IMR-90 (cell line): ENCODE measurements at regions not wholly inside any gene's neighbourhood (a gene's known extent, or its start where the extent isn't known, plus 50 kb on each side); places are given as distances from the start of the nearest gene placed in this dataset.

Source experiments
- ATAC-seq: fragments of 200-7000 bp; cut with Tn5 transposase; 2 replicates; pipeline ENCODE4 v1.9.1; 2020; ENCODE audit warnings: low read depth, mild to moderate bottlenecking, moderate library complexity
- BruUV-seq: library from RNA; stranded (reverse); fragments of 400-500 nt; replicated peaks from 2 replicates; lab custom pipeline; 2021; lab: Mats Ljungman, UMichigan
- CTCF ChIA-PET: fragments of 300-600 bp; formaldehyde crosslinking; extraction: SDS; loops from one replicate; lab custom pipeline; 2021; ENCODE audit warnings: antibody characterized with exemption; lab: Yijun Ruan, JAX
- POLR2A ChIA-PET: fragments of 300-600 bp; sonication (Branson Sonifier 250); formaldehyde crosslinking; loops from one replicate; lab custom pipeline; 2022; ENCODE audit warnings: antibody characterized with exemption; ENCODE audit not compliant: unreplicated experiment; lab: Charles Lee
- DNase-seq: peaks from one replicate; pipeline ENCODE4 v3.0.0; 2013
- H2AFZ ChIP-seq: replicated peaks from 2 replicates; pipeline ENCODE3; 2013; ENCODE audit warnings: low read length, mild to moderate bottlenecking; ENCODE audit not compliant: poor library complexity
- H2AK5ac ChIP-seq: 2 replicates; pipeline ENCODE4 v1.6.1; 2013; ENCODE audit warnings: low read depth, low read length, inconsistent platforms
- H2AK9ac ChIP-seq: replicated peaks from 2 replicates; pipeline ENCODE3; 2013; ENCODE audit warnings: mild to moderate bottlenecking, low read depth, low read length, moderate library complexity; ENCODE audit not compliant: poor library complexity
- H2BK120ac ChIP-seq: 2 replicates; pipeline ENCODE4 v1.6.1; 2013; ENCODE audit warnings: low read depth, low read length, inconsistent platforms
- H2BK15ac ChIP-seq: 3 replicates; pipeline ENCODE4 v1.6.1; 2013; ENCODE audit warnings: low read depth, low read length, inconsistent platforms
- H2BK20ac ChIP-seq: 2 replicates; pipeline ENCODE4 v1.6.1; 2013; ENCODE audit warnings: low read depth, mild to moderate bottlenecking, inconsistent platforms, low read length, moderate library complexity
- H2BK5ac ChIP-seq: 2 replicates; pipeline ENCODE4 v1.6.1; 2013; ENCODE audit warnings: mild to moderate bottlenecking, low read depth, low read length, inconsistent platforms; ENCODE audit not compliant: poor library complexity, severe bottlenecking
- H3K14ac ChIP-seq: replicated peaks from 2 replicates; pipeline ENCODE4 v1.6.1; 2013; ENCODE audit warnings: low read depth, low read length, inconsistent platforms
- H3K18ac ChIP-seq: 2 replicates; pipeline ENCODE4 v1.6.1; 2013; ENCODE audit warnings: low read depth, low read length, control low read depth
- H3K23ac ChIP-seq: 2 replicates; pipeline ENCODE4 v1.6.1; 2013; ENCODE audit warnings: low read depth, low read length, inconsistent platforms
- H3K27ac ChIP-seq: 2 replicates; pipeline ENCODE4 v1.5.1; 2013; ENCODE audit warnings: mild to moderate bottlenecking, control low read depth, low read length; ENCODE audit not compliant: insufficient read depth
- H3K27me3 ChIP-seq: 2 replicates; pipeline ENCODE4 v1.6.1; 2013; ENCODE audit warnings: low read length; ENCODE audit not compliant: control insufficient read depth, insufficient read depth
- H3K36me3 ChIP-seq: 2 replicates; pipeline ENCODE4 v1.6.1; 2013; ENCODE audit warnings: low read length, mixed read lengths; ENCODE audit not compliant: control insufficient read depth, insufficient read depth
- H3K4ac ChIP-seq: 2 replicates; pipeline ENCODE4 v1.6.1; 2013; ENCODE audit warnings: low read depth, low read length, inconsistent platforms
- H3K4me1 ChIP-seq: 2 replicates; pipeline ENCODE4 v1.6.1; 2013; ENCODE audit warnings: low read length, mixed read lengths; ENCODE audit not compliant: control insufficient read depth, insufficient read depth
- H3K4me2 ChIP-seq: 2 replicates; pipeline ENCODE4 v1.6.1; 2013; ENCODE audit warnings: low read depth, mild to moderate bottlenecking, control low read depth, low read length, moderate library complexity
- H3K4me3 ChIP-seq: 2 replicates; pipeline ENCODE4 v1.5.1; 2013; ENCODE audit warnings: low read depth, mild to moderate bottlenecking, control low read depth, low read length, moderate library complexity; ENCODE audit not compliant: insufficient read depth
- H3K56ac ChIP-seq: 2 replicates; pipeline ENCODE4 v1.6.1; 2013; ENCODE audit warnings: low read length, inconsistent platforms; ENCODE audit not compliant: insufficient read depth; ENCODE audit errors: extremely low read depth
- H3K79me1 ChIP-seq, 2 experiments: 2 replicates each; pipeline ENCODE4 v1.6.1; 2013; ENCODE audit warnings: low read length in 2 of 2, inconsistent platforms in 1 of 2, low read depth in 1 of 2
- H3K9ac ChIP-seq: 2 replicates; pipeline ENCODE4 v1.6.1; 2013; ENCODE audit warnings: low read depth, low read length, control low read depth
- H3K9me1 ChIP-seq: 2 replicates; pipeline ENCODE4 v1.6.1; 2013; ENCODE audit warnings: low read length, inconsistent platforms; ENCODE audit not compliant: insufficient read depth
- H3K9me3 ChIP-seq: 2 replicates; pipeline ENCODE4 v1.6.1; 2013; ENCODE audit warnings: low read length; ENCODE audit not compliant: control insufficient read depth, insufficient read depth
- H4K20me1 ChIP-seq: 2 replicates; pipeline ENCODE4 v1.6.1; 2013; ENCODE audit warnings: low read length, inconsistent platforms; ENCODE audit not compliant: insufficient read depth
- H4K5ac ChIP-seq: 2 replicates; pipeline ENCODE4 v1.6.1; 2013; ENCODE audit warnings: mild to moderate bottlenecking, low read depth, low read length, control low read depth
- H4K8ac ChIP-seq, 2 experiments: 2 replicates each; pipeline ENCODE4 v1.6.1; 2013; ENCODE audit warnings: low read depth in 2 of 2, low read length in 2 of 2, control low read depth in 1 of 2, inconsistent platforms in 1 of 2
- H4K91ac ChIP-seq: 2 replicates; pipeline ENCODE4 v1.6.1; 2013; ENCODE audit warnings: low read depth, low read length, inconsistent platforms; ENCODE audit not compliant: insufficient read depth
- BHLHE40 ChIP-seq: fragments of 150-350 bp; IDR thresholded peaks from 2 replicates; pipeline ENCODE4 v1.6.1; 2016; ENCODE audit warnings: mild to moderate bottlenecking, low read depth, low read length
- CEBPB ChIP-seq: IDR thresholded peaks from 2 replicates; pipeline ENCODE4 v1.6.1; 2012; ENCODE audit warnings: low read depth, low read length, improper control_type of control experiment
- FOS ChIP-seq: fragments of 150-350 bp; IDR thresholded peaks from 2 replicates; pipeline ENCODE4 v1.6.1; 2016; ENCODE audit warnings: low read depth, low read length
- NFE2L2 ChIP-seq: fragments of 150-350 bp; IDR thresholded peaks from 2 replicates; pipeline ENCODE4 v1.6.1; 2016; ENCODE audit warnings: low read depth, mild to moderate bottlenecking, low read length
- POLR2A ChIP-seq: IDR thresholded peaks from 2 replicates; pipeline ENCODE4 v1.6.1; 2012; ENCODE audit warnings: mild to moderate bottlenecking, low read depth, low read length
- RCOR1 ChIP-seq: IDR thresholded peaks from 2 replicates; pipeline ENCODE4 v1.6.1; 2012; ENCODE audit warnings: mild to moderate bottlenecking, low read length, improper control_type of control experiment; ENCODE audit not compliant: insufficient replicate concordance
- WGBS, 2 experiments: methylation state at CpG; one replicate each; pipeline versions ENCODE4 v1.1.5 to v1.1.7; 2013; ENCODE audit warnings: missing lambda C conversion rate in 2 of 2; ENCODE audit not compliant: insufficient read length in 1 of 2; ENCODE audit errors: extremely low coverage in 2 of 2; 5-methylcytosine and 5-hydroxymethylcytosine counted together
- dilution Hi-C: fragments of 300-500 bp; cut with HindIII; formaldehyde crosslinking; loops from one replicate; pipeline ENCODE4 v1.14.3; 2018; ENCODE audit warnings: low sequenced_read_pairs; ENCODE audit not compliant: unreplicated experiment
- in situ Hi-C: fragments of 300-500 bp; cut with MboI; formaldehyde crosslinking; loops from 3 replicates; pipeline ENCODE4 v1.14.3; 2019; ENCODE audit warnings: low sequenced_read_pairs, inconsistent platforms, mixed read lengths
- intact Hi-C: fragments of 100-400 bp; cut with micrococcal nuclease; formaldehyde crosslinking; loops from 2 replicates; pipeline ENCODE4 v1.10.0; 2022
- TF ChIP-seq, protein P1 (sequence below): conservative IDR thresholded peaks from 2 replicates; pipeline ENCODE4 v1.5.1; 2012; ENCODE audit warnings: mild to moderate bottlenecking, low read depth, low read length, improper control_type of control experiment

DNA sequence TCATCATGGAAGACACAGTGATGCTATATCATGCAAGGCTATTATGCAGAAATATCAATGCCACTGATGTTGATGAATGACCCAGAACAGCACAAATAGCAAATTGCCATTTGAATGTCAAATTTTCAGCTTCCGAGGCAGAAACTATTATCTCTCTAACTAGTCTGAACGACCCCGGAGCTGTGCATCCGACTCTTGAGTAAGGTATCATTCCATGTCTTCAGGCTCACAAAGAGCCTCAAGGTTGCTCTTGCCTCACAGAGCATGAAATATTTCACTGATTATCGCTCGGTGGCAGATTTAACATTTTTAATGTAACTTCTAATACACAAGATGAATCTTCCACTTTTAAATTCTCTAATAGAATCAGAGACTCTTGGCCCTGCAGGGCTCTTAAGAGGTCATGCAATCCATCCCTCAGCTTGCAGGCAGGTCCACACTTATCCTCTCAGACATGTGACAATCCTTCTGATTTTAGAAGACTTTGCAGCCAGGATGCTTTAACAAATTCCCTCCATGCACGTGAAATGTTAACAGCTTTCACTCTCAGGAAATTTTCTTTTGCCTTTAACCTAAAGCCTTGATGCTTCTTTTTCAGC lies 221.0 kb downstream of the FRK start:
- Histone ChIP-seq H2AK5ac (no peak overlapping the region), H2BK20ac (no peak overlapping the region), H3K79me1 (no peaks in the 10 kb centered on the region), H3K14ac (no peak overlapping the region), H3K27me3 (no peaks in the 10 kb centered on the region), H2BK15ac (no peak overlapping the region), H3K27ac (no peak overlapping the region), H3K9me1 (no peaks in the 10 kb centered on the region), H3K23ac (no peak overlapping the region), H4K5ac (no peak overlapping the region), H4K91ac (no peak overlapping the region), H2AK9ac (no peak overlapping the region), H3K4me3 (no peak overlapping the region), H4K20me1 (no peaks in the 10 kb centered on the region), H3K56ac (no peak overlapping the region), H3K9me3 (no peaks in the 10 kb centered on the region), H2BK120ac (no peak overlapping the region), H3K36me3 (no peaks in the 10 kb centered on the region), H3K4me1 (no peaks in the 10 kb centered on the region), H3K18ac (no peak overlapping the region), H3K4ac (no peak overlapping the region), H4K8ac (no peak overlapping the region), H2AFZ (no peak overlapping the region), H3K9ac (no peak overlapping the region), H2BK5ac (no peak overlapping the region), H3K4me2 (no peak overlapping the region)
- ChIA-PET CTCF (interaction anchor here (0.6 to 0.9 kb wide), 2 partner anchors 9 to 27 kb away, joined by 3 to 4 read pairs; no protein-coding TSS in a partner anchor), POLR2A (no interaction called here)
- BruUV-seq, result no TSS peak
- intact Hi-C loops, result no loop called here
- WGBS, 2 experiments, result 74% methylated on average over 5 of the region's 7 CpGs; no CpG with 5 or more reads in 1 of the 2 experiments
- ATAC-seq (no peak), DNase-seq (no peak)
- dilution Hi-C loops, result no loop called here
- in situ Hi-C loops, result no loop called here
- TF ChIP-seq, protein P1, sequence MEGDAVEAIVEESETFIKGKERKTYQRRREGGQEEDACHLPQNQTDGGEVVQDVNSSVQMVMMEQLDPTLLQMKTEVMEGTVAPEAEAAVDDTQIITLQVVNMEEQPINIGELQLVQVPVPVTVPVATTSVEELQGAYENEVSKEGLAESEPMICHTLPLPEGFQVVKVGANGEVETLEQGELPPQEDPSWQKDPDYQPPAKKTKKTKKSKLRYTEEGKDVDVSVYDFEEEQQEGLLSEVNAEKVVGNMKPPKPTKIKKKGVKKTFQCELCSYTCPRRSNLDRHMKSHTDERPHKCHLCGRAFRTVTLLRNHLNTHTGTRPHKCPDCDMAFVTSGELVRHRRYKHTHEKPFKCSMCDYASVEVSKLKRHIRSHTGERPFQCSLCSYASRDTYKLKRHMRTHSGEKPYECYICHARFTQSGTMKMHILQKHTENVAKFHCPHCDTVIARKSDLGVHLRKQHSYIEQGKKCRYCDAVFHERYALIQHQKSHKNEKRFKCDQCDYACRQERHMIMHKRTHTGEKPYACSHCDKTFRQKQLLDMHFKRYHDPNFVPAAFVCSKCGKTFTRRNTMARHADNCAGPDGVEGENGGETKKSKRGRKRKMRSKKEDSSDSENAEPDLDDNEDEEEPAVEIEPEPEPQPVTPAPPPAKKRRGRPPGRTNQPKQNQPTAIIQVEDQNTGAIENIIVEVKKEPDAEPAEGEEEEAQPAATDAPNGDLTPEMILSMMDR, result no peak
- no peak for TF ChIP-seq NFE2L2
- TF ChIP-seq RCOR1, result no peak
- TF ChIP-seq FOS, result no peak
- TF ChIP-seq BHLHE40, result no peak
- no peak for TF ChIP-seq CEBPB
- no peak for TF ChIP-seq POLR2A
